ENCODE measurements at regions not wholly inside any gene's neighbourhood (a gene's known extent, or its start where the extent isn't known, plus 50 kb on each side); places are given as distances from the start of the nearest gene placed in this dataset.

DNA sequence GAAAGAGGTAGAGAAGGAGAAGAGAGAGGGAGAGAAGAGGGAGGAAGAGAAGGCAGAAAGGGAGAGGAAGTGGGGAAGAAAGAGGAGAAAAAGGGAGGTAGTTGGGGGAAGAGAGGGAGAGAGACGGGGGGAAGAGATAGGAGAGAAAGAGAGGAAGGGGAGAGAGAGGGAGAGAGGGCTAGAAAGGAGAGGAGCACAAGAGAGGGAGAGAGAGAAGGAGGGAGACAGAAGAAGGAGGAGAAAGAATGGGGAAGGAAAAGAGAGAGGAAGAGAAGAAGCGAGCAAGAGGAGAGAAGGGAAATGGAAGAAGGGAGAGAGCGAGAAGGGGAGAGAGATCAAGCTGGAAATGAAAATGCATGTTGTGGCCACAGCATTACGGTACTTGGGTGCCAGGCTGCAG is 1368.4 kb upstream of the TMEM132C start:
- H3F3A ChIP-seq (ENCODE audit: low read depth), result no peaks in the 10 kb centered on the region
- no peaks in the 10 kb centered on the region for H3K36me3 ChIP-seq
- Mint-ChIP-seq H3K27me3 (ENCODE audit: insufficient read depth, low read depth) (peaks cover 5% of the 10 kb centered on the region), H3K36me3 (no peaks in the 10 kb centered on the region), H3K27ac (no peak overlapping the region), H3K9me3 (no peaks in the 10 kb centered on the region), H3K4me1 (peaks cover 2% of the 10 kb centered on the region), H3K4me3 (no peak overlapping the region)
- no peak for DNase-seq (ENCODE audit: low spot score)
- no peaks in the 10 kb centered on the region for H4K20me1 ChIP-seq (ENCODE audit: low read depth)
- H3K4me1 ChIP-seq, result peaks cover 7% of the 10 kb centered on the region
- no peak overlapping the region for H3K4me2 ChIP-seq
- H3K27ac ChIP-seq, result no peak overlapping the region
- H3K4me3 ChIP-seq, result no peak overlapping the region
- H3K9ac ChIP-seq, result no peak overlapping the region
- H3K79me2 ChIP-seq (ENCODE audit: low read depth), result no peaks in the 10 kb centered on the region
- TF ChIP-seq EZH2phosphoT487 (IDR thresholded peaks at IDR 0.05) (no peak), EZH2 (IDR thresholded peaks at IDR 0.05) (no peak)
- TF ChIP-seq, protein P1, sequence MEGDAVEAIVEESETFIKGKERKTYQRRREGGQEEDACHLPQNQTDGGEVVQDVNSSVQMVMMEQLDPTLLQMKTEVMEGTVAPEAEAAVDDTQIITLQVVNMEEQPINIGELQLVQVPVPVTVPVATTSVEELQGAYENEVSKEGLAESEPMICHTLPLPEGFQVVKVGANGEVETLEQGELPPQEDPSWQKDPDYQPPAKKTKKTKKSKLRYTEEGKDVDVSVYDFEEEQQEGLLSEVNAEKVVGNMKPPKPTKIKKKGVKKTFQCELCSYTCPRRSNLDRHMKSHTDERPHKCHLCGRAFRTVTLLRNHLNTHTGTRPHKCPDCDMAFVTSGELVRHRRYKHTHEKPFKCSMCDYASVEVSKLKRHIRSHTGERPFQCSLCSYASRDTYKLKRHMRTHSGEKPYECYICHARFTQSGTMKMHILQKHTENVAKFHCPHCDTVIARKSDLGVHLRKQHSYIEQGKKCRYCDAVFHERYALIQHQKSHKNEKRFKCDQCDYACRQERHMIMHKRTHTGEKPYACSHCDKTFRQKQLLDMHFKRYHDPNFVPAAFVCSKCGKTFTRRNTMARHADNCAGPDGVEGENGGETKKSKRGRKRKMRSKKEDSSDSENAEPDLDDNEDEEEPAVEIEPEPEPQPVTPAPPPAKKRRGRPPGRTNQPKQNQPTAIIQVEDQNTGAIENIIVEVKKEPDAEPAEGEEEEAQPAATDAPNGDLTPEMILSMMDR (IDR thresholded peaks at IDR 0.05), result no peak
- H3K9me3 ChIP-seq (ENCODE audit: low read depth), result no peaks in the 10 kb centered on the region
- no peak overlapping the region for H2AFZ ChIP-seq (replicated peaks)
- no peaks in the 10 kb centered on the region for H3K27me3 ChIP-seq

DNA sequence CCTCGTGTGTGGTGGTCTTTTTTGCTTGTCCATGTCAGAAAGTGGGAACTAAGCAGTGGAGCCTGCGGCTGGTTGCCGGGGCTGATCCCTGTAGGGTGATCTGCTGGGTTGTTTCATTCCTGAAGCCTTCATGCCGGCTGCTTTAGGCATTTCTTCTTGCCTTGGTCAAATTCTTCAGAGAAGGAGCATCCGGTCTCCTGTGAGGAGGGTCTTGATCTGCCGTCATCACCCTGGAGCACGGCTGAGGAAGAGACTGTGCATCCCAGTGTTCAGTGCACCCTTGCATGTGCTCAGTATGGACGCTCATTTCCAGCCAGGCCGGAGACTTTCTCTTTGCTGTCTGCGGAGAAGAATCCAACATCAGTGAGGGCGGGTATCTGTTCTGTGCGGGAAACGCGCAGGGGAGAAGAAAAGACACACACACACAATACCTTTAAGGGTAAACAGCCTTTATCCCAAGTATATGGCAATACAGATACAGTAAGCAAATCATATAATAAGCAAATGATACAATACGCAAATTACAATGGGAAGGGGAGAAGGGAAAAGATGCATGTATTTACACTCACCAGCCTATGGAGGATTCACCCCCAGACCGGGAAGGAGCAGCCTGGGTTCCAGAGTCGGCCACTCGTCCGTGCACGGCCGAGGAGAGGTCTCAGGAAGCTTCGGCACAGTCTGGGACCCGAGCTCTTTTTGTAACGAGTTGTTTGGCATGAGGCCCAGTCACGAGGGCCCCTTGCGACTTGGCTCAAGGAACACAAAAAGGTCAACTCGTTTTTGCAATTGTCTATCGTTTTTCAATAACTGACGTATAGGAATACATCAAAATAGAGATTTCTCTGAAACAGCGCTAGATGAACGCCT is 1366.8 kb upstream of the TMEM132C start:
- DNase-seq (ENCODE audit: low spot score), result no peak
- Mint-ChIP-seq H3K9me3 (no peaks in the 10 kb centered on the region), H3K27ac (no peak overlapping the region), H3K4me1 (peaks cover 2% of the 10 kb centered on the region), H3K27me3 (ENCODE audit: insufficient read depth, low read depth) (peaks cover 5% of the 10 kb centered on the region), H3K36me3 (no peaks in the 10 kb centered on the region), H3K4me3 (no peak overlapping the region)
- no peaks in the 10 kb centered on the region for H3F3A ChIP-seq (ENCODE audit: low read depth)
- no peak overlapping the region for H3K27ac ChIP-seq
- TF ChIP-seq EZH2 (IDR thresholded peaks at IDR 0.05) (no peak), EZH2phosphoT487 (IDR thresholded peaks at IDR 0.05) (no peak)
- TF ChIP-seq, protein P1 (IDR thresholded peaks at IDR 0.05), result no peak
- no peaks in the 10 kb centered on the region for H3K79me2 ChIP-seq (ENCODE audit: low read depth)
- H2AFZ ChIP-seq (replicated peaks), result no peak overlapping the region
- no peaks in the 10 kb centered on the region for H3K36me3 ChIP-seq
- no peak overlapping the region for H3K9ac ChIP-seq
- H3K27me3 ChIP-seq, result no peaks in the 10 kb centered on the region
- H3K4me1 ChIP-seq, result peaks cover 7% of the 10 kb centered on the region
- no peaks in the 10 kb centered on the region for H3K9me3 ChIP-seq (ENCODE audit: low read depth)
- H3K4me2 ChIP-seq, result no peak overlapping the region
- H3K4me3 ChIP-seq, result no peak overlapping the region
- no peaks in the 10 kb centered on the region for H4K20me1 ChIP-seq (ENCODE audit: low read depth)

DNA sequence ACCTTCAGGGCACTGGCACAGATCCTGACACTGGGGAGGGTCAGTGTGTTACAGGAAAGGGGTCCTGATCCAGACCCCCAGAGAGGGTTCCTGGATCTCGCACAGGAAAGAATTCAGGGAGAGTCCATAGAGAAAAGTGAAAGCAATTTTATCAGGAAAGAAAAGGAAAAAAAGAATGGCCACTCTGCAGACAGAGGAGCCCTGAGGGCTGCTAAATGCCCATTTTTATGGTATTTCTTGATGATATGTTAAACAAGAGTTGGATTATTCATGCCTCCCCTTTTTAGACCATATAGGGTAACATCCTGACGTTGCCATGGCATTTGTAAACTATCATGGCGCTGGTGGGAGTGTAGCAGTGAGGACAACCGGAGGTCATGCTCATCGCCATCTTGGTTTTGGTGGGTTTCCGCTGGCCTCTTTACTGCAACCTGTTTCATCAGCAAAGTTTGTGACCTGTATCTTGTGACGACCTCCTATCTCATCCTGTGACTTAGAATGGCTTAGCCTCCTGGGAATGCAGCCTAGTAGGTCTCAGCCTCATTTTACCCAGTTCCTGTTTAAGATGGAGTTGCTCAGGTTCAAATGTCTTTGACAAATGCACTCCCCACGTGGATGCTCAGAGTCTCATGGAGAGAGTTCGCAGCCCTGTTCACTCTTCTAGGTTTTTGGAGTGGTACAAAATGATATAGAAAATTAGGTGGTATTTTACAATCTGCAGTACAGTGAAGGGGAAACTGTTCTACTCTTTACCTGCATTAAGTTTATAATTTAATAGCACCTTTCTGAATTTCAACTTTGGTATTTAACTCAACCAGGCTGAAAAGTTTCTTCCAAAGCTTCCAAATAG is 1363.7 kb upstream of the TMEM132C start:
- DNase-seq (ENCODE audit: low spot score), result no peak
- peaks cover 4% of the 10 kb centered on the region for H3K27me3 Mint-ChIP-seq (ENCODE audit: insufficient read depth, low read depth)
- H3K9me3 ChIP-seq (ENCODE audit: low read depth), result no peaks in the 10 kb centered on the region
- H3K9ac ChIP-seq, result no peak overlapping the region
- H3K9me3 Mint-ChIP-seq, result peaks cover 4% of the 10 kb centered on the region
- H3K4me3 ChIP-seq, result no peak overlapping the region
- no peak overlapping the region for H3K27ac Mint-ChIP-seq
- TF ChIP-seq EZH2 (IDR thresholded peaks at IDR 0.05), result no peak
- TF ChIP-seq, protein P1 (IDR thresholded peaks at IDR 0.05), result no peak
- TF ChIP-seq EZH2phosphoT487 (IDR thresholded peaks at IDR 0.05), result no peak
- no peaks in the 10 kb centered on the region for H3K36me3 ChIP-seq
- no peaks in the 10 kb centered on the region for H3K36me3 Mint-ChIP-seq
- peaks cover 13% of the 10 kb centered on the region for H3K4me1 ChIP-seq
- H3K79me2 ChIP-seq (ENCODE audit: low read depth), result no peaks in the 10 kb centered on the region
- H3K27me3 ChIP-seq, result no peaks in the 10 kb centered on the region
- H4K20me1 ChIP-seq (ENCODE audit: low read depth), result no peaks in the 10 kb centered on the region
- H3K27ac ChIP-seq, result no peak overlapping the region
- H3K4me1 Mint-ChIP-seq, result peaks cover 2% of the 10 kb centered on the region
- no peaks in the 10 kb centered on the region for H3F3A ChIP-seq (ENCODE audit: low read depth)
- no peak overlapping the region for H2AFZ ChIP-seq (replicated peaks)
- no peak overlapping the region for H3K4me2 ChIP-seq
- H3K4me3 Mint-ChIP-seq, result no peak overlapping the region
